NCI-H510A treated with DMSO at 0.1 percent for 48 hours (cell line): ENCODE measurements at regions not wholly inside any gene's neighbourhood (a gene's known extent, or its start where the extent isn't known, plus 50 kb on each side); places are given as distances from the start of the nearest gene placed in this dataset.

Experiments used
- DNase-seq: peaks from one replicate; lab custom pipeline; 2025; lab: John Stamatoyannopoulos, UW

- no peak for DNase-seq
Measured at GRCh38 chr21:27257908-27258556, 291.1 kb upstream of the ADAMTS5 start.

GRCh38 chr21:27257226-27257625 is 290.3 kb upstream of the ADAMTS5 start:
- DNase-seq = no peak

- DNase-seq = no peak
Measured at GRCh38 chr21:27251752-27252151, 284.9 kb upstream of the ADAMTS5 start.

- no peak for DNase-seq
Measured at GRCh38 chr21:27250366-27250765, 283.5 kb upstream of the ADAMTS5 start.

- no peak for DNase-seq
Measured at GRCh38 chr21:27248814-27249213, 281.9 kb upstream of the ADAMTS5 start.

- DNase-seq = no peak
Measured at GRCh38 chr21:27246741-27247140, 279.9 kb upstream of the ADAMTS5 start.

- DNase-seq = no peak
Measured at GRCh38 chr21:27244776-27245175, 277.9 kb upstream of the ADAMTS5 start.

- no peak for DNase-seq
Measured at GRCh38 chr21:27244352-27244751, 277.5 kb upstream of the ADAMTS5 start.

GRCh38 chr21:27240839-27241238 is 274.0 kb upstream of the ADAMTS5 start:
- no peak for DNase-seq

- no peak for DNase-seq
Measured at GRCh38 chr21:27233514-27234115, 266.7 kb upstream of the ADAMTS5 start.

- DNase-seq = no peak
Measured at GRCh38 chr21:27225940-27226339, 259.1 kb upstream of the ADAMTS5 start.

- DNase-seq = no peak
Measured at GRCh38 chr21:27225151-27225550, 258.3 kb upstream of the ADAMTS5 start.

GRCh38 chr21:27224169-27224568 is 257.3 kb upstream of the ADAMTS5 start:
- no peak for DNase-seq

GRCh38 chr21:27221077-27221476 is 254.2 kb upstream of the ADAMTS5 start:
- no peak for DNase-seq

GRCh38 chr21:27220416-27220815 is 253.5 kb upstream of the ADAMTS5 start:
- no peak for DNase-seq

- no peak for DNase-seq
Measured at GRCh38 chr21:27219068-27219467, 252.2 kb upstream of the ADAMTS5 start.

GRCh38 chr21:27213303-27213702 is 246.4 kb upstream of the ADAMTS5 start:
- no peak for DNase-seq

- DNase-seq = no peak
Measured at GRCh38 chr21:27212441-27212840, 245.6 kb upstream of the ADAMTS5 start.

- no peak for DNase-seq
Measured at GRCh38 chr21:27209546-27209945, 242.7 kb upstream of the ADAMTS5 start.

- DNase-seq = no peak
Measured at GRCh38 chr21:27206368-27206982, 239.6 kb upstream of the ADAMTS5 start.

GRCh38 chr21:27202301-27202700 is 235.4 kb upstream of the ADAMTS5 start:
- DNase-seq = no peak

GRCh38 chr21:27201197-27201596 is 234.3 kb upstream of the ADAMTS5 start:
- no peak for DNase-seq

GRCh38 chr21:27196651-27197050 is 229.8 kb upstream of the ADAMTS5 start:
- DNase-seq = no peak
